Progenitor cell of endocrine pancreas (in vitro differentiated cells): ENCODE measurements at regions not wholly inside any gene's neighbourhood (a gene's known extent, or its start where the extent isn't known, plus 50 kb on each side); places are given as distances from the start of the nearest gene placed in this dataset.

Source experiments
- DNase-seq: peaks from one replicate; pipeline ENCODE4 v3.0.0; 2021; ENCODE audit warnings: low spot score; ENCODE audit not compliant: unreplicated experiment
- H3K27ac Mint-ChIP-seq: 2 replicates; pipeline ENCODE4 v1.8.0; 2021; ENCODE audit warnings: mild to moderate bottlenecking, moderate library complexity, mixed read lengths
- H3K27me3 Mint-ChIP-seq: 2 replicates; pipeline ENCODE4 v1.8.0; 2021; ENCODE audit warnings: mixed read lengths
- H3K36me3 Mint-ChIP-seq: 2 replicates; pipeline ENCODE4 v1.8.0; 2022; ENCODE audit warnings: mixed read lengths; ENCODE audit not compliant: insufficient read depth
- H3K4me1 Mint-ChIP-seq: 2 replicates; pipeline ENCODE4 v1.8.0; 2021; ENCODE audit warnings: low read depth, mixed read lengths
- H3K4me3 Mint-ChIP-seq: 2 replicates; pipeline ENCODE4 v1.8.0; 2021; ENCODE audit warnings: low read depth, mild to moderate bottlenecking, moderate library complexity, mixed read lengths
- H3K9me3 Mint-ChIP-seq: 2 replicates; pipeline ENCODE4 v1.8.0; 2021; ENCODE audit warnings: low read depth, mixed read lengths
- TF ChIP-seq, protein P1 (sequence below): fragments of 200-600 bp; sonication (generic); IDR thresholded peaks from one replicate; pipeline ENCODE4 v1.5.0; 2021; ENCODE audit warnings: antibody characterized with exemption, mild to moderate bottlenecking; ENCODE audit not compliant: unreplicated experiment

- H3K36me3 Mint-ChIP-seq, result no peaks in the 10 kb centered on the region
- no peaks in the 10 kb centered on the region for H3K27me3 Mint-ChIP-seq
- H3K9me3 Mint-ChIP-seq, result no peaks in the 10 kb centered on the region
- no peak for DNase-seq
- no peak overlapping the region for H3K27ac Mint-ChIP-seq
- TF ChIP-seq, protein P1, sequence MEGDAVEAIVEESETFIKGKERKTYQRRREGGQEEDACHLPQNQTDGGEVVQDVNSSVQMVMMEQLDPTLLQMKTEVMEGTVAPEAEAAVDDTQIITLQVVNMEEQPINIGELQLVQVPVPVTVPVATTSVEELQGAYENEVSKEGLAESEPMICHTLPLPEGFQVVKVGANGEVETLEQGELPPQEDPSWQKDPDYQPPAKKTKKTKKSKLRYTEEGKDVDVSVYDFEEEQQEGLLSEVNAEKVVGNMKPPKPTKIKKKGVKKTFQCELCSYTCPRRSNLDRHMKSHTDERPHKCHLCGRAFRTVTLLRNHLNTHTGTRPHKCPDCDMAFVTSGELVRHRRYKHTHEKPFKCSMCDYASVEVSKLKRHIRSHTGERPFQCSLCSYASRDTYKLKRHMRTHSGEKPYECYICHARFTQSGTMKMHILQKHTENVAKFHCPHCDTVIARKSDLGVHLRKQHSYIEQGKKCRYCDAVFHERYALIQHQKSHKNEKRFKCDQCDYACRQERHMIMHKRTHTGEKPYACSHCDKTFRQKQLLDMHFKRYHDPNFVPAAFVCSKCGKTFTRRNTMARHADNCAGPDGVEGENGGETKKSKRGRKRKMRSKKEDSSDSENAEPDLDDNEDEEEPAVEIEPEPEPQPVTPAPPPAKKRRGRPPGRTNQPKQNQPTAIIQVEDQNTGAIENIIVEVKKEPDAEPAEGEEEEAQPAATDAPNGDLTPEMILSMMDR, result no peak
- H3K4me1 Mint-ChIP-seq, result peaks cover 32% of the 10 kb centered on the region
- no peak overlapping the region for H3K4me3 Mint-ChIP-seq
Observed at GRCh38 chr6:54008589-54008988, 102.7 kb upstream of the MLIP start.

- Mint-ChIP-seq H3K36me3 (no peaks in the 10 kb centered on the region), H3K27ac (no peak overlapping the region), H3K4me3 (no peak overlapping the region)
Observed at GRCh38 chr6:54009052-54009654, 102.1 kb upstream of the MLIP start.

DNA sequence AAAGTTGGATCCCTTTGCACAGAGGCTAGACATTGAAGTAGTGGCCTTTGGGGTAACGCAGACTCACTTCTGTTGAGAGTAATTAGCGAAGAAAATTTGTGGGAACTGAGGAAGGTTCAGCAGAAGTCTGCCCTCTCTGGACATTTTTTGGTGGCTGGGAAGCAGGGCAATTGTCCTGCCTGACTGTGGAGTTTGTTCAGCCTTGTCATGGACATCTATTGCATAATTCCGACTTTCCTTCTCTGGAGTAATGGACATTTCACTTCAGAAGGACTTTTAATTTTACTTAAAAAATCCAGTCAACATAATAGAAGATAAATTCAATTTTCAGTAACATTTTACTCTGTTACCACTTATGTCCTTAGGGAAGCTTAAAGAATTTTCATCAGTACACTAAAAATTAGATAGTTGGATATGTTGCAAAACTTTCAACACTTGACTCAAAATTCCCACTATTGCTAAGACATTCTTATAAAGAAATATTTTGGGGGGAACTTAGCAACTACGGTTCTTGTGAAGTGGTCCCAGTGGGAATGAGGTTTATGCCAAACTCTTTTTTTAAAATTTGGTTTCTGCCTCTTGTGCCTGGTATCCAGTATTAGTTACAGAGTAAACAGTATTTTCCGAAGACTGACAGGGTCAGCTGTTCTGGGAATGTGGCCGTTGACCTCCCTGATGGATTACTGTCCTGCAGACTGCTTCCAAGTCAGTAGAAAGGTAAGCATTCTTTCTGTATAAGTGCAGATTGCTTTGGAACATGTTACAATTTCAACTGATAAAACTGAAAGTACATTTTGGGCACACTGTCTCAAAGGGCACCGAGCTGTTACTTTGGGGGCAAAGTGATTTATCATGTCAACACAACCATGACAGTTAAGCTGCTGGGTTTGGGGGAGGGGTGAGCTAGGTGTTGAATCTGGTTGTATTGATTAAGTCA, 100.6 kb upstream of the MLIP start:
- Mint-ChIP-seq H3K36me3 (no peaks in the 10 kb centered on the region), H3K9me3 (no peaks in the 10 kb centered on the region), H3K4me3 (peak overlapping the region; percentile 40), H3K27me3 (no peaks in the 10 kb centered on the region), H3K27ac (peak overlapping the region; percentile 53), H3K4me1 (peaks cover 34% of the 10 kb centered on the region)
- DNase-seq, result no peak
- TF ChIP-seq, protein P1, result no peak

More at GRCh38 chr6:54009052-54009654, 102.1 kb upstream of the MLIP start:
- DNase-seq, result no peak
- Mint-ChIP-seq H3K27me3 (no peaks in the 10 kb centered on the region), H3K4me1 (peaks cover 32% of the 10 kb centered on the region), H3K9me3 (no peaks in the 10 kb centered on the region)
- TF ChIP-seq, protein P1, result no peak

- no peaks in the 10 kb centered on the region for H3K9me3 Mint-ChIP-seq
- TF ChIP-seq, protein P1, result no peak
- peaks cover 34% of the 10 kb centered on the region for H3K4me1 Mint-ChIP-seq
- no peak for DNase-seq
- peak overlapping the region; percentile 40 for H3K4me3 Mint-ChIP-seq
- peak overlapping the region; percentile 53 for H3K27ac Mint-ChIP-seq
- H3K36me3 Mint-ChIP-seq, result no peaks in the 10 kb centered on the region
- no peaks in the 10 kb centered on the region for H3K27me3 Mint-ChIP-seq
Observed at GRCh38 chr6:54011277-54011648, 100.0 kb upstream of the MLIP start.

- TF ChIP-seq, protein P1, result no peak
- Mint-ChIP-seq H3K27me3 (no peaks in the 10 kb centered on the region), H3K27ac (no peak overlapping the region), H3K4me1 (peaks cover 39% of the 10 kb centered on the region), H3K4me3 (no peak overlapping the region), H3K36me3 (no peaks in the 10 kb centered on the region), H3K9me3 (no peaks in the 10 kb centered on the region)
- DNase-seq, result no peak
Observed at GRCh38 chr6:54013966-54014365, 97.3 kb upstream of the MLIP start.
